ENCODE measurements at regions not wholly inside any gene's neighbourhood (a gene's known extent, or its start where the extent isn't known, plus 50 kb on each side); places are given as distances from the start of the nearest gene placed in this dataset.
"Not testable (repeated sequence)": the region's sequence is repeated elsewhere in the genome, so short reads cannot be mapped to it uniquely, and the experiment has no call there.

DNA sequence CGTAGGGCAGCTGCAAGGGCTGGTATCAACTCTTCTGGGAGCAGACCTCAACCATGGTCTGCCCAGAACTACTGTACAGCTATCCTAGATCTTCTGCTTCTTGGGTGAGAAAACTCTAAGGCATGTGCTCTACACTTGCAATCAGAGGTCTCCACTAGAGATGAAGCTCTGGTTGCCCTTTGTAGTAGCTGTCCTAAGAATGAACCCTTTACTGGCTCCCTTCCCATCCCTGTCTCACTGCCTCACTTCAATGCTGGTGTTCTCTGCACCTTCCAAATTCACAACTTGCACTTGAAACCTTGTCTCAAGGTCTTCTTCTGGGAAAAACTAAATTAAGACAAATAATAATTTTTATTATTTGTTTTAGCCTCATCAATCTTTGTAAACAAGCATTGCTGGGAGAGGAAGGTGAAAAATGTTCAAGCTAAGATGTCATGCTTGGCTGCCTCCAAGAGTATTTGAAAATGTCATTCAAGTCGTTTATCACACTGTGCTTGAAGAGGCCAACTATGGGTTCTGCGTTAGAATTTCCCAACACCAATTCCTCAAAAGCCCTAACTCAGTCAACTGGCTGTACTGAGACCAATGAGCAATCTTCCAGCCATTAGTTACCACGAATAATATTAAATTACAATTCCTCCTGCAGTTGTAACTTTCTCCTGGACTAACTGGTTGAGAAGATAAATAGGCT lies 216.9 kb upstream of the ADRA1D start:
- H3K4me3 ChIP-seq (ENCODE audit: low read depth, low read length): no peak overlapping the region
- TF ChIP-seq, protein P1, sequence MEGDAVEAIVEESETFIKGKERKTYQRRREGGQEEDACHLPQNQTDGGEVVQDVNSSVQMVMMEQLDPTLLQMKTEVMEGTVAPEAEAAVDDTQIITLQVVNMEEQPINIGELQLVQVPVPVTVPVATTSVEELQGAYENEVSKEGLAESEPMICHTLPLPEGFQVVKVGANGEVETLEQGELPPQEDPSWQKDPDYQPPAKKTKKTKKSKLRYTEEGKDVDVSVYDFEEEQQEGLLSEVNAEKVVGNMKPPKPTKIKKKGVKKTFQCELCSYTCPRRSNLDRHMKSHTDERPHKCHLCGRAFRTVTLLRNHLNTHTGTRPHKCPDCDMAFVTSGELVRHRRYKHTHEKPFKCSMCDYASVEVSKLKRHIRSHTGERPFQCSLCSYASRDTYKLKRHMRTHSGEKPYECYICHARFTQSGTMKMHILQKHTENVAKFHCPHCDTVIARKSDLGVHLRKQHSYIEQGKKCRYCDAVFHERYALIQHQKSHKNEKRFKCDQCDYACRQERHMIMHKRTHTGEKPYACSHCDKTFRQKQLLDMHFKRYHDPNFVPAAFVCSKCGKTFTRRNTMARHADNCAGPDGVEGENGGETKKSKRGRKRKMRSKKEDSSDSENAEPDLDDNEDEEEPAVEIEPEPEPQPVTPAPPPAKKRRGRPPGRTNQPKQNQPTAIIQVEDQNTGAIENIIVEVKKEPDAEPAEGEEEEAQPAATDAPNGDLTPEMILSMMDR (IDR thresholded peaks at IDR 0.05; ENCODE audit: borderline replicate concordance, insufficient read depth, low read depth, low read length): no peak

DNA sequence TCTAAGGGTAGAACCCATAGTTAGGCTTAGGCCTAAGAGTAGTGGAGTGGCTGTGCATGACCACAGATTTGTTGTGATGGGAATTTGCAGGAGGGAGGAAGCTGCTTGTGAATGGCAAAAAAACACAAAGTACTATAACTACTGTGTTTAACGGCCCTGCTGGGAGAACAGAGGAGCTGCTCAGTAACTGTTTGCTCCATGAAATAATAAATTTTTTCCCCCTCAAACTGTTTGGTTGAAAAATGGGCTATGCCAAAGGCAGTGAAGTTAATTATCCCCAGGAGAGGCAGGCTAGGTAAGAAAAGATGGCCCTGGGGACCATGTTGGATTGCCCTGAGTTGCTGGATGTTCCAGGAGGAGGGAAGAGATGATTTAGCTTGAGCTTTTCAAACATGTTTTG lies 216.1 kb upstream of the ADRA1D start:
- H3K4me3 ChIP-seq (ENCODE audit: low read depth, low read length): no peak overlapping the region
- TF ChIP-seq, protein P1 (IDR thresholded peaks at IDR 0.05; ENCODE audit: borderline replicate concordance, insufficient read depth, low read depth, low read length): no peak

DNA sequence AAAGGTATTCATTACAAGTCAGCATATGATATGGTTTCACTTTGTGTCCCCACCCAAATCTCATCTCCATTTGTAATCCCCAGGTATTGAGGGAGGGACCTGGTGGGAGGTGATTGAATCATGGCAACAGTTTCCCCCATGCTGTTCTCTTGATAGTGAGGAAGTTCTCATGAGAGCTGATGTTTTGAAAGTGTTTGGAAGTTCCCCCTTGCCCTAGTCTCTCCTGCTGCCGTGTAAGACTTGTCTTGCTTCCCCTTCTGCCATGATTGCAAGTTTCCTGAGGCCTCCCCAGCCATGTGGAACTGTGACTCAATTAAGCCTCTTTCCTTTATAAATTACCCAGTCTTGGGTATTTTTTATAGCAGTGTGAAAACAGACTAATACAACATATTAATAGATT lies 213.7 kb upstream of the ADRA1D start:
- not testable (repeated sequence) for H3K4me3 ChIP-seq (ENCODE audit: low read depth, low read length)

DNA sequence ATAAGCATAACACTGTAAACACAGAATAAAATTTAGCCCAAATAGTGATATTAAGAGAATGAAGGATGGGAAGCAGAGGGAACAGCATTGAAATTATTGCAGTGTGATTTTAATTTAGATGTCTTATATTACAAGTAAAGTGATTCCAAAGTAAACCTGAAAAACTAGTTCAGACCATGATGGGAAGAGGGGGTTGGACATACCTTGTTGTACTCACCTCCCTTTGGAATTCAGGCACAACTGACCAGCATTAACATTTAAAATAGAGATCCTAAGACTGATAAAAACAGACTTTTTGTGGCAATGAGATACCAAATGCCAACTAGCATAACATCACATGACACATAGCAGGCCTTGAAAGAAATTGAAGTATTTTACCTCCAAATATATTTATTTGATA lies 210.0 kb upstream of the ADRA1D start:
- no peak overlapping the region for H3K4me3 ChIP-seq (ENCODE audit: low read depth, low read length)
- TF ChIP-seq, protein P1 (IDR thresholded peaks at IDR 0.05; ENCODE audit: borderline replicate concordance, insufficient read depth, low read depth, low read length): no peak

DNA sequence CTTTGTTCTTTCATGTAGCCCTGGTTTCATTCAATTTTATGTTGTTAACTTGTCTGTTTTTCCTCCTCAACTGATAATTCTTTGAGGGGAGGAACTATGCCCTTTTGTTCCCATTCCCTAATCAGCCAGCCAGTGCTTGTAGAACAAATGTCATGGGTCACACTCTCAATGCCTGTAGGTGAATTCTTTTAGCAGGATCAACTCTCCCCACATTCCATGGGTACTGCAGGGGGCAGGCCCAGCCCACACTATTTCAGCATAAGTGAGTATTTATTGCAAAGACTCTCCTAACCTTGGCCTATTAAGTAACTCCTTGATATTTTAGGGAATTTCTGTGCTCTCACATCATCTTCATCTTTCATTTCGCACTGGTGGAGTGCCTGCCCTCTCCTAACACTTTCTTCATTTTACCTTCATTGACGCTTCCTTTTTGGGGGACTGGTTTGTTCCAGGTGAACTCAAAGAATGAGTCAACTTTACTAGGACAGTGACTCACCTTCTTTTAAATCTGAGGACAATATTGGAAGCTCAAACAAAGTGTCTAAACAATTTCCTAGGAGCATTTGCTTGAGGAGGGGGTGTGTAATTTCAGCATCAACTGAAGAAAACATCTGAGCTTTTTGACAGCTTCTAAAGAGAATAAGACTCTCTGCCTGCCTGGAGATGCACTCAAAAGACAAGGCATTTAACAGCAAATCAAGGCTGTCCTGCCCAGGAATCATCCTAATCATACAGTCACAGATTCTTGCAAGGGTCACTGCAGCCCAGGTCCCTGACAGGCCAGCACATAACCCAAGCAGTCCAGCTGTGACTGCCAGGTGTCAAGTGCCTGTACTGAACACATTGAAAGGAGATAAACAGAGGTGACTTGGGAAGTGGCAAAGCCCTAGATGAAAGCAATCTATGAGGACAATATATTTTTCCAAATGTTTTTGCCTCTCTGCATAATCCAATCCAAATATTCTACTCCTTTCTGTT lies 208.8 kb upstream of the ADRA1D start:
- TF ChIP-seq, protein P1 (IDR thresholded peaks at IDR 0.05; ENCODE audit: borderline replicate concordance, insufficient read depth, low read depth, low read length): no peak
- no peak overlapping the region for H3K4me3 ChIP-seq (ENCODE audit: low read depth, low read length)

DNA sequence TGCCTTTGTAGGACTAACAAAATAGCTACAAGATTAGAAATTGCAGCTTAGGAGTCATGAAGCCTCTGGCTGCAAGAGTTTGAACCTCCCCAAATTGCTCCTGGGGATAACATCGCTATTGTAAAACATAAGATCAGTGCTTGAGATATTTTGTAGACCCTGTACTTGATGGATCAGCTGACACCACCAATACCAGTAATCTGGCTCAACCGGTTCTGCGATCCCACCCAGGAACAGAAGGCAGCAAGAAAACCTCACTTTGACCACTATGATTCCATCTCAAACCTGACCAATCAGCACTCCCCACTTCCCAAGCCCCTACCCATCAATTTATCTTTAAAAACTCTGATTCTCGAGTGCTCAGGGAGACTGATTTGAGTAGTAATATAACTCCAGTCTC lies 206.9 kb upstream of the ADRA1D start:
- TF ChIP-seq, protein P1 (IDR thresholded peaks at IDR 0.05; ENCODE audit: borderline replicate concordance, insufficient read depth, low read depth, low read length): no peak
- H3K4me3 ChIP-seq (ENCODE audit: low read depth, low read length): no peak overlapping the region

DNA sequence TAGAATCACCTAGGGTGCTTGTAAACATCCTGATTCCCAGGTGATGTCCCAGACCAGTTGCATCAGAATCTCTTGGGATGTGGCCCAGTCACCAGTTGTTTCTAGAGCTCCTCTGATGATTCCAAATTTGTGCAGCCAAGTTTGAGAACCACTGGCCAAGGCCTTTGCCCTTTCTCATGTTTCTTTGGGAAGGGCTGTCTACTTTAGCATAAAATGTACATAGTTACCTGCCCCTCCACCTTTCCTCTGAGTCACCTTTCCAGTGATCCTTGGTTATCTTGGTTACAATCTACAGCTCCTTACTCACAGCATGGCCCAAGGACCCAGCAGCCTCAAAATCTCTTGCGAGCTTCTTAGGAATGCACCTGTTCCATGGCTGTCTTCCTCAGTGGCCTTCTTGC lies 206.2 kb upstream of the ADRA1D start:
- TF ChIP-seq, protein P1 (IDR thresholded peaks at IDR 0.05; ENCODE audit: borderline replicate concordance, insufficient read depth, low read depth, low read length): no peak
- no peak overlapping the region for H3K4me3 ChIP-seq (ENCODE audit: low read depth, low read length)
